Hippocampal formation (tissue), 2 donors: ENCODE measurements at regions not wholly inside any gene's neighbourhood (a gene's known extent, or its start where the extent isn't known, plus 50 kb on each side); places are given as distances from the start of the nearest gene placed in this dataset.

ENCODE experiments used
- DNase-seq, 2 donors: peaks; one replicate each; lab custom pipeline; 2025; lab: John Stamatoyannopoulos, UW

DNA sequence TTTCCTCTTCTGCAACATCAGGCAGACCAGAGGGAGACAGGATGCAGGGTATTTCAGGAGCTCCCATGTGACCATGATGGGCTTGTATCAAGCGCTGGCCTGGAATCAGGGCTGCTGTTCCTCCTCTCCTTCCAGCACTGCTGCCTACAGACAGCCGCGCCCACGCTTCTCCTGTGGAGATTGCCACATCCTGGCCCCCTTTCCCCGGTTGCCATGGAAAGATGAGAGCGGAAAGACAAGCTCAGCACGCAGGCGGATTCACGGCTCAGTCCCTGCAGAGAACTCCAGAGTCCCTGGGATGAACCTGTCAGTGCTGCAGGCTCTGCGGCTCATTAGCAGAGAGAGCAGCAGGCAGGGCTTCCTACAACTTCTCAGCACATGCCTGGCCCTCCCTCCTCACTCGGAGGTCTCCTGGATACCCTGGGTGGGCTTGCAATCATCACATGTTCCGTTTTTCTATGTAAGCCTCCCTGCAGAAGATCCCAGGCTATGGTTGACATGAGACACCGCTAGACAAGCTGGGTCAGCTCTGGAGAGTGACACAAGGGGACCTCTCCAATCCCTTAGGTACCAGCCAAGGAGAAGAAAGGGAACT, 497.8 kb upstream of the MYT1L start:
- peak; percentile 25 to 35 for DNase-seq

DNA sequence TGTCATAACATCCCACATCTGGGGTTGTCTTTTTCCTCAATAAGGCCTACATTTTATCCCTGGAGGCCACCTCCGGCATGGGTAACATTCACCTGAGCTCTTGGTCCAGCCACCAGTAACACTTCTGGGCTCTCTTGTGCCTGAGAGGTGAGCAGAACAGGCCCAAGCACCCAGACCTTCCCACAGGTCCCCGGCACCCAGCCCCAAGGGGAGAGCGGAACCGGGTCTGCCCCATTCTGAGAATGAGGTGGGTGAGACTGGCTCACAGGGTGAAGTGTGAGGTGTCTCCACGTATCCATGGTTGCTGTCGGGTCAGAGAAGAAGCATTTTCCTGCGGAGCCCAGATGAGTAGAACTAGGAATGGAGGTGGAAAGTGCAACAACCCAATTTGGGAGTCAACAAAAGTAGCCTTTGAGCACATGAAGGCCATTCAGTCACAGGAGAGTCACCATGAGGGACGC, 496.7 kb upstream of the MYT1L start:
- DNase-seq, result no peak

DNA sequence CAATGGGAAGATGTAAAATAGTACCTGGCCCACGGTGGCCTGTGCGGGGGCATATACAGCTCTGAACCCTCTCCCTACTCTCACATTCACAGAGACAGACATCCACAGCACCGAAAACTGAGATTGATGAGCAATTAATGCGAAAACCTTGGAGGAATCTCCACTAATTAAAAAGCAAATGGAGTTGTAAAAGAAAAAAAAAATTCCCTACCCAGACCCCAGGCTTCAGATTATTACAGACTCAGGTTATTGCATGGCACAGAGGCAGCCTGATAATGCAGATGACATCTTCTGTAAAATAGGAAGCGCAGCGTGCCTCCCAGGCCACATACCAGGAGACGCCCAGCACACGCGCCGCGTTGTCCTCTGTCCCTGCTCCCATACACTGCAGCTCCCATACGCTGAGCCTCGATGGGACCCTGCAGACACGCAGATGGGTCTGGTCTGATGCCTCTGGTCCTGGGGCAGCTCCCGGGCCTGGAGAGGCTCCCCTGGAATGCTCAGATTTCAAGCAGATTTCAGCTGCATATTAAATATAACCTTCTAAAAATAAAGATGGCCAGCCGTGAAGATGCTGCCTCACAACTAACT, 496.1 kb upstream of the MYT1L start:
- no peak for DNase-seq

DNA sequence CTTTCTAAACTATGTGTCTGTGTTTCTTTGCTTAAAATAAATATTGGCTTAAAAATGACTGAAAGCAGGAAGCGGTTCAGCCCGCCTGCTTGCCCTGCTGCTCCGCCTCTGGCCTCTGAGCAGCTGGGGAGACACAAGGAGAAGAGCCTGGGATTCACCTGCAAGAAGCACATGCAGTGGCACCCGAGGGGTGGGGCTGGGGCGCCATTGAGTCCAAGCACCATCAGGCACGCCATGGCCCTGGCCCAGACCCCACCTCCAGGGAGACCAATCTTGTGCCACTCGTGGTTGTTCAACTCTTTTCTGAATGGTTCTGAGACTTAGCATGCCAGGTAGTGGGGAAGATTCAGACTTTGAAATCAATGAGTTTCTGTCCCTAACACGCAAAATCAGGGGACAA, 495.5 kb upstream of the MYT1L start:
- DNase-seq, result no peak

DNA sequence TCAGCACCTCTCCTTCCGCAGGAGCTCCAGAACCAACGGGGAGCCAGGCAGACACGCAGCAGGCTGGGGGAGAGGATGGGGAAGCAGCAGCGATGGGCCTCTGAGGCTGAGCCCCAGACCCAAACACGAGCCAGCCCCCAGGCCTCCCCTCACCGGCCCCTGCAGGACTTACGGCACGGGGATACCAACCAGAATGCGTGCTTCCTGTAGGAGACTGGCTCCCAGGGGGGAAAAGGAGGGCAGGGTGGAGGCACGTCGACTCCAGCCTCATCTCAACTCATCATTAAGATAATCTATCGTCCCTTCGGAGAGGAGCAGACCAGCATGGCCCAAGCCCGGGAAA, 495.1 kb upstream of the MYT1L start:
- DNase-seq, result no peak

DNA sequence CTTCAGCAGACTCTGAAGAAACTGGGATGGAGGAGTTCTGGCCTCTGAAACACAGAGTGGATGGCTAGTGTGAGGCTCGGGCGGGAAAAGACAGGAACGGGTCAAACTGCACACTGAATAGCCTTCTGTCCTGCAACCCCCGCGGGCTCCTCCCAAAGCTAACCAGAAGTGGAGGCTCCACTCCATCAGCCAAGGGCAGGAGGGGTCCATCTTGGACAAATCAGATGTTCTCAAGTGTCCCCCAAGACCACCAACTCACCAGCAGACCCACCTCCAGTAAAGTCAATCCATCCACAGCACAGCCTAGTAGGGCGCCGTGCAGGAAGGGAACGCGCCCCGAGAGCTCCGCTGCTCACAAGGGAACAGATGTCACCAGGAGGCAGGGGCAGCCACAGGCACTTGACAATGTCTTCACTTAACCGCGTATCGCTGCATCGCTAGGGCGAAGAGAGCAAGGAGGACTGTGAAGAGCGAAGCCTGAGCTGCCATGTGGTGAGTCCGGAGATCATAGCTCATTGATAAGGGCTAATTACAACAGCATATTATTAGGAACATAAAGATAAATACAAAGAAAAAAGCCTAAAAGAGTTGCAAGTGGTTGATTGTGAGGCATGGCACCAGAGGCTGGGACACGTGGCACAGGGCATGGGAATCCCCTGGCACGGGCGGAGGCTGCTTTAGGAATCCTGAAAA, 494.6 kb upstream of the MYT1L start:
- DNase-seq, result no peak

- no peak for DNase-seq
Measured at GRCh38 chr2:2825062-2825461, 494.0 kb upstream of the MYT1L start.

DNA sequence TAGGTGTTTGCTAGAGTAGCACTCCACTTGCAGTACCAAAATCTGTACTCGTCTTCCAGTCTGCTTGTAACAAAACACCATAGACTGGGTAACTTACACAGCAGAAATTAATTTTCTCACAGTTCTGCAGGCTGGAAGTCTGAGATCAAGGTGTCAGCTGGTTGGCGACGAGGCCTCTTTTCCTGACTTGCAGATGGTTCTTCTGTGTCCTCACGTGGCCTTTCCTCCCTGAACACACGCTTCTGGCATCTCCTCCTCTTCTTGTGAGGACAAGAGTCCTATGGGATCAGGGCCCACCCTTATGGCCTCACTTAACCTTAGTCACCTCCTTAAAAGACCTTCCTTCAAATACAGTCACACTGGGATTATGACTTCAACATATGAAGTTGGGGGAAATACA, 493.5 kb upstream of the MYT1L start:
- DNase-seq, result no peak

- no peak for DNase-seq
Measured at GRCh38 chr2:2823061-2823753, 492.1 kb upstream of the MYT1L start.

GRCh38 chr2:2822143-2822542, 491.1 kb upstream of the MYT1L start:
- DNase-seq, result no peak

DNA sequence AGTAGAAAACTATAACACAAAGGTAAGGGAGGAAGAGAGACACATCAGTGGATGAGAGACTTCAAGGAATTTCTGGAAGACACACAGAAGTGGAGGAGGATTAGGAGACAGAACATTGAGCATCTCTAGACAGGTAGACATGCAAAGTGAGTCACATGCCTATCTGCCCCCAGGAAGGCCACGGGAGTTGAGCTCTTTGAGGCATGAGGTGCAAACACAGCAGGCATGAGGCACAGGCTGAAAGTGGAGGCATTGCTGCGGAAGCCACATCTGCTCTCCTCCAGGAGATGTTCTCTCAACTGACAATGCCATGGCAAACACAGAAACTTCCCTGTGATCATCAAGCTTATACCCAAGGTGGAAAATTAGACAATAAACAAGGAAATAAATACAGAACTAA, 481.6 kb upstream of the MYT1L start:
- DNase-seq, result no peak

DNA sequence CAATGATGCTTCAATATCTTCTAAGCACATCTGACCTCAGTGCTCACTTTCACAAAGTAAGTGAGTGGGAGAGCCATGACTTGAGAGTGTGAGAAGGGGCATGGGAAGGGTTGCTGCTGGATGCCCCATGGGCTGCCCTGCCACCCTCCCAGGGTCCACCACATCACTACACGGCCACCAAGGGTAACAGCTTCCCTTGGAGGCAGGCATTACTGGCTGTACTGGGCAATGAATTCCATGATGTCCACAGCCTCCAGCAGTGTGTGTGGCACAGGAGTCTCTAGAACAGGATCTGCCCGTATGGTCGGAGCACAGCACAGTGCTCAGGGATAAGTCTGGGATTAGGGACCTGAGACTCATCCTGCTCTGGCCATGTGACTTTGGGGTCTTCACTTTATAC, 481.0 kb upstream of the MYT1L start:
- DNase-seq, result no peak

- no peak for DNase-seq
Measured at GRCh38 chr2:2810504-2810903, 479.4 kb upstream of the MYT1L start.

- DNase-seq, result no peak
Measured at GRCh38 chr2:2809771-2810170, 478.7 kb upstream of the MYT1L start.

DNA sequence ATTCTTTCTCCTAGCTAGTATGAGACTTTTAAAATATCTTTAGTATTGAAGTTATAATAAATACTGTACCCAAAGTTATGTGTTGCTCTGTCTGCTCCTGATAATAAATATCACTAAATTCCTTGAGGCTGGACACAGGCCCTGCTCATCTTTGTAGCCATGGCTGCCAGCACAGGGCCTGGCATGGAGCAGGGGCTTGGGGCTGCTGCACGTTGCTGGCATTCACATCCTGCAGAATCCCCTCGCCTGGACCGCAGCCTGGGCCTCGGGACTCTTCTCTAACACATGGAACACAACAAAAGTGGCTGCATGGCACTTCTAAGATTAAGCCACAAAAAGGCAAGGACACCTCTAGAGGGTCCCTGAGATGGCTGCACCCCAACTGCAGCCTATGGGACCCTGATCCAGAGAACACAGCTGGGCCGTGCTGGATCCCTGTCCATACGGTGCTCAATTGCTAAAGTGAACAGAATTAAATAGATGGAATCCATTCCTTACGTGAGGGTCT, 477.5 kb upstream of the MYT1L start:
- no peak for DNase-seq

DNA sequence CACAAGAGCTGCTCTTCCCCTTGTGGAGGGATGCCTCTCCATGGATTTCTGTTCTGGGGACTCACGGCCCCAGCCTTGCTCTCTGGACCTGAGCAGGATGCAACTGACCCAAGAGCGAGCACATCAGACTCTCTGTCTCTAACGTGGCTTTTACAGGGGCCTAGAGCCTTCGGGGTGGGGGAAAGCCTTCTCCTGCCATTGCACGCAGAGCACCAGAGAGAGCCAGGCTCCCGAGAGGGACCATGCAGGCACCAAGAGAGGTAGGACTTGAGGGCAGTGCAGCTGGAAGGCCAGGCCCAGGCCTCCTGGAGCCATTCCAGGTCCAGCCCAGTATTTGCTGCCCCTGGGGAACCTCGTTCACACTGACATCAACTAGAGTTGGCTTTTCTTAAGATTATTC, 475.6 kb upstream of the MYT1L start:
- no peak for DNase-seq

GRCh38 chr2:2805263-2805662, 474.2 kb upstream of the MYT1L start:
- DNase-seq, result no peak

DNA sequence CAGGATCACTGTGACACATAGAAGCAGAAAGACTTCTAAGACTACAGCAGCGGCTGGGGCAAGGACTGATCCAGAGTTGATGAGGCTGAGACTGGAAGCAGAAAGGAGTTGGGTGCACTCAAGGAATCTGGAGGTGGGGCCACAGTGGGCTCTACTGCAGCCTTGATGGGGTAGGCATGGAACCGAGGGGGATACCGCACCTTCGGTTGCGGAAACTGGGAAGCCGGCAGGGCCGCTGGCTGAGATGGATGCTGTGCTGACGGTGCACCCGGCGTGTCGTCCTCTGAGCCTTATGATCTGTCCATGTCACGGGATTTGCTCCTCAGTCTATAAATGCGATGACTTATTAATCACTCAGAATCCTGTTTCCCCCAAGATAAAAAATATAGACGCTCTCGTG, 473.5 kb upstream of the MYT1L start:
- DNase-seq, result no peak

GRCh38 chr2:2801458-2801857, 470.4 kb upstream of the MYT1L start:
- no peak for DNase-seq

DNA sequence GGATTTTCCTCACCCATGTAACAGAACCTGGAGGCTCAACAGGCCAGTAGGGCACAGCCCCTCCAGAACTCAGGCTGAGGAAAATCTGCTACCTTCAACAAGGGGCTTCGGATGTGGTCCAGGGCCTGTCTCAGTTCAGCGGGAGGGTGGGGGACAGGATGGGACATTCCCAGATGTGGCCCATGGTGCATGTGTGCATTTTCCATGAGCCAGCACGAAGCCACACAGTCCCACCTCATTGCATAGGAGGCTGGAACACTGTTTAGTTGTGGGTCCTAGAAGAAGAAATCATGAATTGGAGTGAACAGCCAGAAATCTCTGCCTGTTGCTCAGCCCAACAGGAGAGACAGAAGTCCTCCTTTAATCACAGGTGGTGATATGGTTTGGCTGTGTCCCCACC, 469.6 kb upstream of the MYT1L start:
- DNase-seq, result no peak

DNA sequence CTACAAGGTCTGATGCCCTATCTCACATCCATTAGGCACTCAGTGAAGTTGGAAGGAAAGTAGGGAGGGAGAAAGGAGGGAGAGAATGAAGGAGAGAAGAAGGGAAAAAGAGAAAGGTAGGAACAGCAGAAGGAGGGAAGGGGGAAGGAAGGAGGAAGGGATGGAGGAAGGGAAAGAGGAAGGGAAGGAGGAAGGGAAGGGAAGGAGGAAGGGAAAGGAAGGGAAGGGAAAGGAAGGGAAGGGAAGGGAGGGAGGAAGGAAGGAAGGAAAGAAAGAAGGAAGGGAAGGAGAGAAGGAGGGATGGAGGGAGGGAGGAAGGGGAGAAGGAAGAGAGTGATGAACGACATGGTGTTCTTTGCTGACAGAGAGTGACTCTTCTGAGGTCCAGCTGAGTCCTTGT, 468.9 kb upstream of the MYT1L start:
- DNase-seq, result no peak

- no peak for DNase-seq
Measured at GRCh38 chr2:2799151-2799697, 468.1 kb upstream of the MYT1L start.

GRCh38 chr2:2798337-2798736, 467.3 kb upstream of the MYT1L start:
- DNase-seq, result no peak
